BJ (cell line): ENCODE measurements at regions not wholly inside any gene's neighbourhood (a gene's known extent, or its start where the extent isn't known, plus 50 kb on each side); places are given as distances from the start of the nearest gene placed in this dataset.

Experiments
- CTCF ChIA-PET: fragments of 350-600 bp; formaldehyde crosslinking; extraction: SDS; loops from one replicate; lab custom pipeline; 2021; ENCODE audit warnings: antibody characterized with exemption, inconsistent platforms; lab: Yijun Ruan, JAX
- POLR2A ChIA-PET: fragments of 300-600 bp; sonication (Branson Sonifier 250); formaldehyde crosslinking; extraction: SDS; loops from one replicate; lab custom pipeline; 2021; ENCODE audit warnings: antibody characterized with exemption; lab: Charles Lee
- DNase-seq: peaks from one replicate; pipeline ENCODE4 v3.0.0-alpha.2; 2011; ENCODE audit warnings: low read depth
- H3K27me3 ChIP-seq: 2 replicates; pipeline ENCODE4 v1.6.0; 2011; ENCODE audit warnings: low read length; ENCODE audit not compliant: control insufficient read depth, insufficient read depth
- H3K36me3 ChIP-seq: 2 replicates; pipeline ENCODE4 v1.5.1; 2011; ENCODE audit warnings: low read length; ENCODE audit not compliant: control insufficient read depth, insufficient read depth
- H3K4me3 ChIP-seq: 2 replicates; pipeline ENCODE4 v1.5.1; 2011; ENCODE audit warnings: low read depth, mild to moderate bottlenecking, control low read depth, low read length
- CTCF ChIP-seq: IDR thresholded peaks from 2 replicates; pipeline ENCODE4 v1.5.1; 2011; ENCODE audit warnings: low read depth, mild to moderate bottlenecking, control low read depth, inconsistent platforms, low read length, moderate library complexity; ENCODE audit not compliant: insufficient read depth

GRCh38 chr2:144598906-144599305 is 79.0 kb upstream of the ZEB2 start:
- H3K4me3 ChIP-seq = no peak overlapping the region
- ChIA-PET CTCF (no interaction called here), POLR2A (no interaction called here)
- H3K36me3 ChIP-seq = no peaks in the 10 kb centered on the region
- TF ChIP-seq CTCF = no peak
- peaks cover 1% of the 10 kb centered on the region; the same call in 1 of the 2 replicates for H3K27me3 ChIP-seq
- DNase-seq = no peak

GRCh38 chr2:144597894-144598593 is 78.1 kb upstream of the ZEB2 start:
- Histone ChIP-seq H3K4me3 (no peak overlapping the region), H3K27me3 (peaks cover 1% of the 10 kb centered on the region; the same call in 1 of the 2 replicates), H3K36me3 (no peaks in the 10 kb centered on the region)
- no peak for DNase-seq
- POLR2A ChIA-PET = no interaction called here
- TF ChIP-seq CTCF = no peak
- CTCF ChIA-PET = no interaction called here

- TF ChIP-seq CTCF = no peak
- CTCF ChIA-PET = no interaction called here
- DNase-seq = no peak
Measured at GRCh38 chr2:144597388-144597787, 77.5 kb upstream of the ZEB2 start.

GRCh38 chr2:144596073-144596871 is 76.4 kb upstream of the ZEB2 start:
- CTCF ChIA-PET = no interaction called here
- Histone ChIP-seq H3K4me3 (no peak overlapping the region), H3K27me3 (peaks cover 1% of the 10 kb centered on the region; the same call in 1 of the 2 replicates), H3K36me3 (no peaks in the 10 kb centered on the region)
- POLR2A ChIA-PET = no interaction called here
- no peak for TF ChIP-seq CTCF
- DNase-seq = no peak

More at GRCh38 chr2:144597388-144597787, 77.5 kb upstream of the ZEB2 start:
- H3K36me3 ChIP-seq = no peaks in the 10 kb centered on the region
- H3K27me3 ChIP-seq = peaks cover 1% of the 10 kb centered on the region; the same call in 1 of the 2 replicates
- POLR2A ChIA-PET = no interaction called here
- no peak overlapping the region for H3K4me3 ChIP-seq

GRCh38 chr2:144595686-144596072 is 75.8 kb upstream of the ZEB2 start:
- TF ChIP-seq CTCF = no peak
- Histone ChIP-seq H3K27me3 (peaks cover 1% of the 10 kb centered on the region; the same call in 1 of the 2 replicates), H3K4me3 (no peak overlapping the region), H3K36me3 (no peaks in the 10 kb centered on the region)
- CTCF ChIA-PET = no interaction called here
- POLR2A ChIA-PET = no interaction called here
- DNase-seq = no peak
